T-cell (primary cell): ENCODE measurements at regions not wholly inside any gene's neighbourhood (a gene's known extent, or its start where the extent isn't known, plus 50 kb on each side); places are given as distances from the start of the nearest gene placed in this dataset.

ENCODE experiments used
- ATAC-seq, 4 experiments: fragments of 200-7000 bp in 3 of 4; fragments of 150-1000 bp in 1 of 4; cut with Tn5 transposase; replicated peaks in 1 of 4; 1 replicate in 3 of 4; 2 replicates in 1 of 4; pipeline ENCODE4 v1.10.0; 2021; ENCODE audit warnings: moderate library complexity in 3 of 4, mild to moderate bottlenecking in 2 of 4, moderate number of reproducible peaks in 1 of 4
- CTCF ChIA-PET, 2 donors: fragments of 300-600 bp; sonication (Branson Sonifier 250); formaldehyde crosslinking; loops; one replicate each; lab custom pipeline; 2022; ENCODE audit warnings: antibody characterized with exemption in 2 of 2; lab: Charles Lee
- POLR2A ChIA-PET, 2 donors: fragments of 300-600 bp; sonication (Branson Sonifier 250); formaldehyde crosslinking; loops; one replicate each; lab custom pipeline; 2022; ENCODE audit warnings: antibody characterized with exemption in 2 of 2; lab: Charles Lee
- DNase-seq, 35 experiments: peaks; one replicate each; pipeline versions ENCODE4 v3.0.0 to v3.0.0-alpha.2; 2013 to 2023
- H3K27ac ChIP-seq: one replicate; pipeline ENCODE4 v1.5.1; 2013; ENCODE audit warnings: low read length
- H3K27me3 ChIP-seq, 2 experiments: replicated peaks in 1 of 2; 1 replicate in 1 of 2; 2 replicates in 1 of 2; pipeline versions ENCODE4 v1.6.1 to v1.7.0; 2013; ENCODE audit warnings: low read length in 1 of 2, mixed read lengths in 1 of 2; ENCODE audit not compliant: control insufficient read depth in 2 of 2, insufficient read depth in 2 of 2; ENCODE audit errors: extremely low read depth in 1 of 2
- H3K36me3 ChIP-seq, 2 donors: 1 replicate in 1 of 2; 2 replicates in 1 of 2; pipeline versions ENCODE4 v1.6.1 to v1.7.0; 2013; ENCODE audit warnings: low read length in 1 of 2; ENCODE audit not compliant: control insufficient read depth in 2 of 2, insufficient read depth in 1 of 2; ENCODE audit errors: extremely low read depth in 1 of 2
- H3K4me1 ChIP-seq, 2 experiments: 1 replicate in 1 of 2; 2 replicates in 1 of 2; pipeline versions ENCODE4 v1.6.1 to v1.7.0; 2013; ENCODE audit warnings: low read length in 2 of 2, mixed read lengths in 1 of 2; ENCODE audit not compliant: insufficient read depth in 2 of 2, control insufficient read depth in 1 of 2; ENCODE audit errors: extremely low read depth in 1 of 2
- H3K4me3 ChIP-seq, 2 donors: 1 replicate in 1 of 2; 2 replicates in 1 of 2; pipeline versions ENCODE4 v1.5.1 to v1.7.0; 2013; ENCODE audit warnings: mild to moderate bottlenecking in 2 of 2, low read length in 1 of 2, moderate library complexity in 1 of 2; ENCODE audit not compliant: control insufficient read depth in 1 of 2; ENCODE audit errors: extremely low read depth in 1 of 2
- H3K9me3 ChIP-seq: 2 replicates; pipeline ENCODE4 v1.7.0; 2013
- H3K27ac Mint-ChIP-seq, 2 donors: one replicate each; pipeline ENCODE4 v1.8.0; 2020 to 2021; ENCODE audit warnings: mild to moderate bottlenecking in 2 of 2, mixed read lengths in 2 of 2
- H3K27me3 Mint-ChIP-seq, 2 donors: one replicate each; pipeline ENCODE4 v1.8.0; 2021 to 2022; ENCODE audit warnings: mixed read lengths in 2 of 2
- H3K36me3 Mint-ChIP-seq: one replicate; pipeline ENCODE4 v1.8.0; 2021; ENCODE audit warnings: mixed read lengths
- H3K4me1 Mint-ChIP-seq, 3 donors: one replicate each; pipeline ENCODE4 v1.8.0; 2020 to 2022; ENCODE audit warnings: mixed read lengths in 3 of 3, mild to moderate bottlenecking in 1 of 3
- H3K4me3 Mint-ChIP-seq, 3 donors: one replicate each; pipeline ENCODE4 v1.8.0; 2020 to 2022; ENCODE audit warnings: mild to moderate bottlenecking in 3 of 3, mixed read lengths in 3 of 3, moderate library complexity in 3 of 3
- H3K9me3 Mint-ChIP-seq, 3 donors: one replicate each; pipeline ENCODE4 v1.8.0; 2020 to 2022; ENCODE audit warnings: mixed read lengths in 3 of 3
- WGBS: methylation state at CpG from one replicate; pipeline ENCODE4 v1.1.5; 2013; ENCODE audit warnings: missing lambda C conversion rate; ENCODE audit not compliant: insufficient coverage; 5-methylcytosine and 5-hydroxymethylcytosine counted together

- H3K4me3 ChIP-seq, result no peak overlapping the region
- Mint-ChIP-seq H3K36me3 (no peaks in the 10 kb centered on the region), H3K27me3 (no peaks in the 10 kb centered on the region), H3K4me3 (no peak overlapping the region), H3K27ac (no peak overlapping the region), H3K4me1 (no peaks in the 10 kb centered on the region), H3K9me3 (peaks cover 16 to 32% (median 23%) of the 10 kb centered on the region in 3 donors)
- DNase-seq (no peak), ATAC-seq (no peak)
- ChIA-PET POLR2A (no interaction called here), CTCF (no interaction called here)
- no peaks in the 10 kb centered on the region for H3K4me1 ChIP-seq
- H3K36me3 ChIP-seq, result no peaks in the 10 kb centered on the region
- no peaks in the 10 kb centered on the region for H3K27me3 ChIP-seq
- H3K27ac ChIP-seq, result no peak overlapping the region
- no peaks in the 10 kb centered on the region for H3K9me3 ChIP-seq
Observed at GRCh38 chr18:33517950-33518349, 60.1 kb upstream of the ASXL3 start.

- ChIA-PET CTCF (no interaction called here), POLR2A (no interaction called here)
- Mint-ChIP-seq H3K4me3 (no peak overlapping the region), H3K27me3 (no peaks in the 10 kb centered on the region), H3K4me1 (no peaks in the 10 kb centered on the region), H3K9me3 (peaks cover 20 to 40% (median 28%) of the 10 kb centered on the region in 3 donors), H3K36me3 (no peaks in the 10 kb centered on the region), H3K27ac (no peak overlapping the region)
- DNase-seq (no peak), ATAC-seq (no peak)
- Histone ChIP-seq H3K27ac (no peak overlapping the region), H3K27me3 (no peaks in the 10 kb centered on the region), H3K4me1 (no peaks in the 10 kb centered on the region), H3K36me3 (no peaks in the 10 kb centered on the region), H3K9me3 (no peaks in the 10 kb centered on the region), H3K4me3 (no peak overlapping the region)
Observed at GRCh38 chr18:33513027-33513426, 65.0 kb upstream of the ASXL3 start.

GRCh38 chr18:33507019-33507418 lies 66.5 kb upstream of the CCDC178 start:
- no peaks in the 10 kb centered on the region for H3K4me1 Mint-ChIP-seq
- H3K27ac ChIP-seq, result no peak overlapping the region
- ATAC-seq (no peak), DNase-seq (no peak)
- H3K4me3 ChIP-seq, result no peak overlapping the region
- H3K27ac Mint-ChIP-seq, result no peak overlapping the region
- ChIA-PET POLR2A (no interaction called here), CTCF (interaction anchor here in 1 of 2 donors (0.6 kb wide), 1 partner anchor 839 kb away, joined by 3 read pairs; no protein-coding TSS in a partner anchor)
- H3K9me3 ChIP-seq, result no peaks in the 10 kb centered on the region
- H3K27me3 ChIP-seq, result no peaks in the 10 kb centered on the region
- no CpG with 5 or more reads among the region's 1 CpG for WGBS
- peaks cover 5 to 15% (median 10%) of the 10 kb centered on the region in 3 donors for H3K9me3 Mint-ChIP-seq
- no peaks in the 10 kb centered on the region for H3K36me3 Mint-ChIP-seq
- H3K27me3 Mint-ChIP-seq, result no peaks in the 10 kb centered on the region
- H3K36me3 ChIP-seq, result no peaks in the 10 kb centered on the region
- no peak overlapping the region for H3K4me3 Mint-ChIP-seq
- no peaks in the 10 kb centered on the region for H3K4me1 ChIP-seq

- H3K36me3 Mint-ChIP-seq, result no peaks in the 10 kb centered on the region
- H3K4me1 Mint-ChIP-seq, result no peaks in the 10 kb centered on the region
- H3K27me3 Mint-ChIP-seq, result no peaks in the 10 kb centered on the region
- H3K4me3 ChIP-seq, result no peak overlapping the region
- H3K9me3 ChIP-seq, result no peaks in the 10 kb centered on the region
- ChIA-PET POLR2A (no interaction called here), CTCF (no interaction called here)
- H3K36me3 ChIP-seq, result no peaks in the 10 kb centered on the region
- H3K27me3 ChIP-seq, result no peaks in the 10 kb centered on the region
- no peak overlapping the region for H3K27ac Mint-ChIP-seq
- peaks cover 0 to 6% (median 2%) of the 10 kb centered on the region in 3 donors for H3K9me3 Mint-ChIP-seq
- no peak for DNase-seq
- no peaks in the 10 kb centered on the region for H3K4me1 ChIP-seq
- ATAC-seq, result no peak
- H3K27ac ChIP-seq, result no peak overlapping the region
- H3K4me3 Mint-ChIP-seq, result no peak overlapping the region
Observed at GRCh38 chr18:33505798-33506197, 65.3 kb upstream of the CCDC178 start.

GRCh38 chr18:33505297-33505696 lies 64.8 kb upstream of the CCDC178 start:
- Mint-ChIP-seq H3K27ac (no peak overlapping the region), H3K9me3 (peaks cover 0 to 6% (median 2%) of the 10 kb centered on the region in 3 donors), H3K4me3 (no peak overlapping the region), H3K4me1 (no peaks in the 10 kb centered on the region), H3K36me3 (no peaks in the 10 kb centered on the region), H3K27me3 (no peaks in the 10 kb centered on the region)
- Histone ChIP-seq H3K27ac (no peak overlapping the region), H3K4me1 (no peaks in the 10 kb centered on the region), H3K9me3 (no peaks in the 10 kb centered on the region), H3K36me3 (no peaks in the 10 kb centered on the region), H3K27me3 (no peaks in the 10 kb centered on the region), H3K4me3 (no peak overlapping the region)
- no peak for DNase-seq
- POLR2A ChIA-PET, result no interaction called here
- CTCF ChIA-PET, result no interaction called here
- ATAC-seq, result no peak
- no CpG with 5 or more reads among the region's 2 CpGs for WGBS

GRCh38 chr18:33495278-33495677 lies 54.8 kb upstream of the CCDC178 start:
- no peak overlapping the region for H3K27ac Mint-ChIP-seq
- no peaks in the 10 kb centered on the region for H3K4me1 Mint-ChIP-seq
- Histone ChIP-seq H3K27ac (no peak overlapping the region), H3K27me3 (no peaks in the 10 kb centered on the region), H3K4me1 (no peaks in the 10 kb centered on the region), H3K36me3 (no peaks in the 10 kb centered on the region), H3K9me3 (no peaks in the 10 kb centered on the region), H3K4me3 (no peak overlapping the region)
- no peak for ATAC-seq
- no peaks in the 10 kb centered on the region for H3K27me3 Mint-ChIP-seq
- peaks cover 11 to 20% (median 12%) of the 10 kb centered on the region in 3 donors for H3K9me3 Mint-ChIP-seq
- ChIA-PET POLR2A (no interaction called here), CTCF (no interaction called here)
- no CpG with 5 or more reads among the region's 1 CpG for WGBS
- no peak for DNase-seq
- no peaks in the 10 kb centered on the region for H3K36me3 Mint-ChIP-seq
- H3K4me3 Mint-ChIP-seq, result no peak overlapping the region
